ENCODE measurements at regions not wholly inside any gene's neighbourhood (a gene's known extent, or its start where the extent isn't known, plus 50 kb on each side); places are given as distances from the start of the nearest gene placed in this dataset.

DNA sequence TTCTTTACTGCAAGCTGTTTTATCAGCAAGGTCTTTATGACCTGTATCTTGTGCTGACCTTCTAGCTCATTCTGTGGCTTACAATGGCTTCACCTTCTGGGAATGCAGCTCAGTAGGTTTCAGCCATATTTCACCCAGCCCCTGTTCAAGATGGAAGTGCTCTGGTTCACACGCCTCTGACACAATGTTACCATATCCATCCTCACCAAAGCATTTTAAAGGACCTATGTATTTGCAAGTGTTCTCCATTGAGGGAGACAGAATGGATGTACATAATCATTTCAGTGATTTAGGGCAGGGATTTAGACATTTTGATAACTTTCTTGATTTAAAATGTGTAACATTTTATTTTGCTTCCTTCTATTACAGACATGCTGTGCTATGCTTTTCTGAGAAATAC, 182.3 kb upstream of the FN1 start:
- TF ChIP-seq NFRKB (IDR thresholded peaks at IDR 0.05) (no peak), SUZ12 (IDR thresholded peaks at IDR 0.05) (no peak), BHLHE40 (IDR thresholded peaks at IDR 0.05; ENCODE audit: borderline replicate concordance) (no peak), SP1 (IDR thresholded peaks at IDR 0.05) (no peak), ELF4 (IDR thresholded peaks at IDR 0.05) (no peak), ZNF384 (IDR thresholded peaks at IDR 0.05) (no peak), HDGF (IDR thresholded peaks at IDR 0.05; ENCODE audit: borderline replicate concordance) (no peak), LEF1 (IDR thresholded peaks at IDR 0.05; ENCODE audit: borderline replicate concordance) (no peak), FOXK2 (IDR thresholded peaks at IDR 0.05) (no peak)
- TF ChIP-seq, protein P1, sequence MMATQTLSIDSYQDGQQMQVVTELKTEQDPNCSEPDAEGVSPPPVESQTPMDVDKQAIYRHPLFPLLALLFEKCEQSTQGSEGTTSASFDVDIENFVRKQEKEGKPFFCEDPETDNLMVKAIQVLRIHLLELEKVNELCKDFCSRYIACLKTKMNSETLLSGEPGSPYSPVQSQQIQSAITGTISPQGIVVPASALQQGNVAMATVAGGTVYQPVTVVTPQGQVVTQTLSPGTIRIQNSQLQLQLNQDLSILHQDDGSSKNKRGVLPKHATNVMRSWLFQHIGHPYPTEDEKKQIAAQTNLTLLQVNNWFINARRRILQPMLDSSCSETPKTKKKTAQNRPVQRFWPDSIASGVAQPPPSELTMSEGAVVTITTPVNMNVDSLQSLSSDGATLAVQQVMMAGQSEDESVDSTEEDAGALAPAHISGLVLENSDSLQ (IDR thresholded peaks at IDR 0.05), result no peak

Measured in HEK293T (cell line).